ENCODE measurements at regions not wholly inside any gene's neighbourhood (a gene's known extent, or its start where the extent isn't known, plus 50 kb on each side); places are given as distances from the start of the nearest gene placed in this dataset.

DNA sequence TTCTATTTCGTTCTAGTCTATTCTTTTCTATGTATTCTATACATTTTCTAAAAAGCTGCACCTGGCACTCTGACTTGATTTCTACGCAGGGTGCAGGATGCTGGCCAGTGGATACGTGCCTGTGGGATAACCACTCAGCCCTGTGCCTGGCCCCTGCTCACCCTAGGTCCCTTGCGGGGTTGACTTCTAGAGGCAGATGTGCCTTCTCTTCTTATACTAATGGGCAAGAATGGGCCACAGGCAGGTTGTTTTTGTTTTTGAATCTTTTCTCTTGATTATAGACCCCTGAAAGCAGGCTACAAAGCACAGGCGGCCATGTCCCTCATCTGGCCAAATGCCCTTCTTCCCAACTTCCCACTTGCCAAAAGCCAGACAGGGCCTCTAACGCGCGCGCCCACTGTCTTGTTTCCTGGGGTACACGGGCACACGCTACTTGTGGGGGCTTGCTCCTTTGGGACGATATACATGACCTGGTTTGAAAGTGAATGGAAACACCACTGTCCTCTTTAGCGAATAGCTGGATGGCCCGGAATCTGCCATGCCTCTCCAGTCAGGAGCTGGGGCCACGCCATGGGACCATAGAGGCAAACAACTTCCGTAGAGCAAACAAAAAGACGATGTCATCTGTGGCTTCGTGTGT is 162.7 kb upstream of the IRX2 start:
- TF ChIP-seq, protein P1, sequence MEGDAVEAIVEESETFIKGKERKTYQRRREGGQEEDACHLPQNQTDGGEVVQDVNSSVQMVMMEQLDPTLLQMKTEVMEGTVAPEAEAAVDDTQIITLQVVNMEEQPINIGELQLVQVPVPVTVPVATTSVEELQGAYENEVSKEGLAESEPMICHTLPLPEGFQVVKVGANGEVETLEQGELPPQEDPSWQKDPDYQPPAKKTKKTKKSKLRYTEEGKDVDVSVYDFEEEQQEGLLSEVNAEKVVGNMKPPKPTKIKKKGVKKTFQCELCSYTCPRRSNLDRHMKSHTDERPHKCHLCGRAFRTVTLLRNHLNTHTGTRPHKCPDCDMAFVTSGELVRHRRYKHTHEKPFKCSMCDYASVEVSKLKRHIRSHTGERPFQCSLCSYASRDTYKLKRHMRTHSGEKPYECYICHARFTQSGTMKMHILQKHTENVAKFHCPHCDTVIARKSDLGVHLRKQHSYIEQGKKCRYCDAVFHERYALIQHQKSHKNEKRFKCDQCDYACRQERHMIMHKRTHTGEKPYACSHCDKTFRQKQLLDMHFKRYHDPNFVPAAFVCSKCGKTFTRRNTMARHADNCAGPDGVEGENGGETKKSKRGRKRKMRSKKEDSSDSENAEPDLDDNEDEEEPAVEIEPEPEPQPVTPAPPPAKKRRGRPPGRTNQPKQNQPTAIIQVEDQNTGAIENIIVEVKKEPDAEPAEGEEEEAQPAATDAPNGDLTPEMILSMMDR (IDR thresholded peaks at IDR 0.05): no peak
- TF ChIP-seq EZH2 (IDR thresholded peaks at IDR 0.05; ENCODE audit: borderline replicate concordance, insufficient read depth, low read depth, low read length, poor library complexity, severe bottlenecking): no peak
